ENCODE measurements at regions not wholly inside any gene's neighbourhood (a gene's known extent, or its start where the extent isn't known, plus 50 kb on each side); places are given as distances from the start of the nearest gene placed in this dataset.

- TF ChIP-seq NFRKB (IDR thresholded peaks at IDR 0.05) (no peak), L3MBTL2 (conservative IDR thresholded peaks at IDR 0.05) (no peak), CTBP1 (IDR thresholded peaks at IDR 0.05; ENCODE audit: borderline replicate concordance) (0 out of 2 replicates have a peak, but pooled peaks have one; percentile 25), PKNOX1 (IDR thresholded peaks at IDR 0.05) (peak; percentile 74), ARNT (IDR thresholded peaks at IDR 0.05) (peak; percentile 55; the same call in 1 of the 2 replicates), SP1 (IDR thresholded peaks at IDR 0.05) (no peak)
These were observed 131.6 kb downstream of the HGF start for GRCh38 chr7:81638198-81638597.

Measured in HEK293T (cell line).